Hepatocyte (in vitro differentiated cells): ENCODE measurements at regions not wholly inside any gene's neighbourhood (a gene's known extent, or its start where the extent isn't known, plus 50 kb on each side); places are given as distances from the start of the nearest gene placed in this dataset.

Experiments
- DNase-seq: peaks from one replicate; pipeline ENCODE4 v3.0.0-alpha.2; 2016; ENCODE audit warnings: low spot score
- H2AFZ ChIP-seq: fragments of 200-600 bp; sonication (generic); 2 replicates; pipeline ENCODE4 v1.6.0; 2016; ENCODE audit warnings: antibody characterized with exemption, mild to moderate bottlenecking
- H3K27ac ChIP-seq: fragments of 200-600 bp; sonication (generic); 2 replicates; pipeline ENCODE4 v1.5.1; 2016; ENCODE audit warnings: mild to moderate bottlenecking
- H3K27me3 ChIP-seq: fragments of 200-600 bp; sonication (generic); 2 replicates; pipeline ENCODE4 v1.6.1; 2016
- H3K36me3 ChIP-seq: fragments of 200-600 bp; sonication (generic); replicated peaks from 2 replicates; pipeline ENCODE4 v1.5.1; 2016; ENCODE audit warnings: low read depth; ENCODE audit not compliant: insufficient read depth
- H3K4me1 ChIP-seq: fragments of 200-600 bp; sonication (generic); 2 replicates; pipeline ENCODE4 v1.5.1; 2016; ENCODE audit warnings: mild to moderate bottlenecking, moderate library complexity; ENCODE audit not compliant: insufficient read depth
- H3K4me2 ChIP-seq: fragments of 200-600 bp; sonication (generic); 2 replicates; pipeline ENCODE4 v1.6.0; 2016
- H3K4me3 ChIP-seq: fragments of 200-600 bp; sonication (generic); 2 replicates; pipeline ENCODE4 v1.5.1; 2016; ENCODE audit warnings: mild to moderate bottlenecking
- H3K79me2 ChIP-seq: fragments of 200-600 bp; sonication (generic); 2 replicates; pipeline ENCODE4 v1.6.0; 2017; ENCODE audit warnings: mild to moderate bottlenecking
- H3K9me2 ChIP-seq: fragments of 200-600 bp; sonication (generic); replicated peaks from 2 replicates; pipeline ENCODE4 v1.6.0; 2017; ENCODE audit warnings: mild to moderate bottlenecking; ENCODE audit not compliant: insufficient read depth
- H3K9me3 ChIP-seq: fragments of 200-600 bp; sonication (generic); 2 replicates; pipeline ENCODE4 v1.5.1; 2016; ENCODE audit warnings: low read depth, mild to moderate bottlenecking
- H4K20me1 ChIP-seq: fragments of 200-600 bp; sonication (generic); 2 replicates; pipeline ENCODE4 v1.6.0; 2016; ENCODE audit warnings: mild to moderate bottlenecking; ENCODE audit not compliant: insufficient read depth, poor library complexity, severe bottlenecking
- CTCF ChIP-seq: fragments of 200-600 bp; sonication (generic); IDR thresholded peaks from 2 replicates; pipeline ENCODE4 v1.5.1; 2016; ENCODE audit warnings: antibody characterized with exemption, mild to moderate bottlenecking; ENCODE audit not compliant: poor library complexity
- EZH2 ChIP-seq: fragments of 200-600 bp; sonication (generic); IDR thresholded peaks from 2 replicates; pipeline ENCODE4 v1.6.1; 2016; ENCODE audit warnings: antibody characterized with exemption, mild to moderate bottlenecking, borderline replicate concordance
- EZH2phosphoT487 ChIP-seq: fragments of 200-600 bp; sonication (generic); IDR thresholded peaks from one replicate; pipeline ENCODE4 v1.6.1; 2018; ENCODE audit warnings: antibody characterized with exemption, mild to moderate bottlenecking, low read depth, moderate library complexity; ENCODE audit not compliant: unreplicated experiment, severe bottlenecking
- WGBS: methylation state at CpG from one replicate; pipeline ENCODE4 v1.1.6; 2016; ENCODE audit warnings: low lambda C conversion rate; ENCODE audit errors: missing lambda C conversion rate; 5-methylcytosine and 5-hydroxymethylcytosine counted together

DNA sequence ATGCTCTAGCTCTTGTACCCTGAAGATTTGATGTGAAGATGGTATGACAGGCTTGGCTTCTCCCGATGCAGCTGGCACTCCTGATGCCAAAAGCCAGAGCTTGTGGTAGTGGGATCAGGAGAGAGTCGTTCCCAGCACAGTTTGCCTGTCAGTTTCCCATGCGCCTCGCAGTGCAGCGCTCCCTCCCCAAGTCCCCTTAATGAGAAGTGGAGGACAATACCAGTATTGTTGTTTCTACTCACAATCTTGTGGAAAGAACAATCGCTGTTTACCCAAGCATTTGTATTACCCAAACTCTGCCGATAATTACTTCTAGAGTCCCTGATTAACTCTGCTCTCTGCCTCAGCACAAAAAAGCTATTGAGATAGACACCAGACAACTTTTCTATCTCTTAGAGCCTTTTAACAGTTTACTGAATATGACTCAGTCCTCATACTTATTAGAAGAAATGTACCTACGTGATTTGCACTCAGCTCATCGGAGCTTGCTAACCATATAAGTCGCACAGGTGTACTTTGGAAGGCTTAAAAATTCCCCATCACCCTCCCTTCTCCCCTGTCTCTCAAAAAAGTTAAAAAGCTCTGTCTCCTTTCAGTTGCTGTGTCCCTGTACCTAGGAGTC, 283.2 kb upstream of the TMEM161B start:
- Histone ChIP-seq H3K79me2 (no peaks in the 10 kb centered on the region), H3K9me3 (no peaks in the 10 kb centered on the region), H3K27me3 (no peaks in the 10 kb centered on the region), H3K4me3 (no peak overlapping the region), H3K9me2 (no peaks in the 10 kb centered on the region), H3K36me3 (no peaks in the 10 kb centered on the region), H2AFZ (no peak overlapping the region), H3K27ac (no peak overlapping the region), H3K4me1 (no peaks in the 10 kb centered on the region), H3K4me2 (peak overlapping the region; percentile 22), H4K20me1 (no peaks in the 10 kb centered on the region)
- 47% methylated on average over 10 of the region's 10 CpGs for WGBS
- TF ChIP-seq EZH2 = no peak
- no peak for TF ChIP-seq EZH2phosphoT487
- no peak for TF ChIP-seq CTCF
- DNase-seq = no peak

DNA sequence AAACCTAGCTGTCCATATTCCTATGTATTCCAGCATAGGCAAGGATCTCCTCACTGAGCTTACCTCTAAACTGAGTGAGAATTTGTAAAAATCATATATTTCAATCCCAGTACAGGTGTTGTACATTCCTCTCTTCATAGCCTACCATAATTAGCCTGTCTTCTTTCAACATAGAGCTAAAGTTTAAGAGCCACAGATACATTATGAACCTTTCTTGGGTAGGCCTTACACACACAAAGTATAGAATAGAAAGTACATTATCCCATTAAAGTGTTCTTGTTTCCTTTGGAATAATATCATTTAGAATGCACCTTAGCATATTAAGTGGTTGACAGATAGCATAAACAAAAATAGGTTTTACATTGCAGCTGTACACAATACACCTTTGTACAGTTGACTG, 282.1 kb upstream of the TMEM161B start:
- no peaks in the 10 kb centered on the region for H3K27me3 ChIP-seq
- H3K9me3 ChIP-seq = no peaks in the 10 kb centered on the region
- no peak for DNase-seq
- no peaks in the 10 kb centered on the region for H3K4me1 ChIP-seq
- H3K4me3 ChIP-seq = no peak overlapping the region
- no peak for TF ChIP-seq CTCF
- H2AFZ ChIP-seq = no peak overlapping the region
- H3K9me2 ChIP-seq = no peaks in the 10 kb centered on the region
- no peaks in the 10 kb centered on the region for H4K20me1 ChIP-seq
- H3K79me2 ChIP-seq = no peaks in the 10 kb centered on the region
- no peak overlapping the region for H3K4me2 ChIP-seq
- no peaks in the 10 kb centered on the region for H3K36me3 ChIP-seq
- no peak overlapping the region for H3K27ac ChIP-seq

GRCh38 chr5:88548136-88548805, 279.6 kb upstream of the TMEM161B start:
- no peak for DNase-seq
- Histone ChIP-seq H3K27ac (no peak overlapping the region), H3K4me3 (no peak overlapping the region), H3K27me3 (no peaks in the 10 kb centered on the region), H3K36me3 (no peaks in the 10 kb centered on the region), H4K20me1 (no peaks in the 10 kb centered on the region), H2AFZ (no peak overlapping the region), H3K9me3 (no peaks in the 10 kb centered on the region), H3K79me2 (no peaks in the 10 kb centered on the region), H3K4me2 (no peak overlapping the region), H3K9me2 (no peaks in the 10 kb centered on the region), H3K4me1 (no peaks in the 10 kb centered on the region)
- TF ChIP-seq CTCF = no peak
- no peak for TF ChIP-seq EZH2
- no peak for TF ChIP-seq EZH2phosphoT487
- WGBS = 86% methylated on average over 4 of the region's 4 CpGs

DNA sequence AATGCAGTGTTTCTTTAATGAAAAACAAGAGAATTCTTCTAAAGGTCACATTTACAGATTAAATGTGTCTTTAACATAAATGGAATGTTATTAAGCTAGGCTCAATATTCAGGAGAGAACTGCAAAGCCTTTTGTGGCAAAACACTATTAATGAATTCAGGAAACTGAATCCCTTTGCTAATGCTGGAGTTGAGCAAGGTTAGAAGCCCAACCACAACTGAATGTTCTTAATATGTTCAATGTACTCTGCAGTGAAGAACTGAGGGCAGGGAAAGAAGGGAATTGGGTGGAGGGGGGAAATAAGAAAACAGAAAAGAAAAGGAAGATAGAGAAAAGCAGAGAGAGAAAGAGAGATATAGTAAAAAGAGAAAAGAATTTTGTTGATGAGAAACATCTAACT, 276.7 kb upstream of the TMEM161B start:
- no peak overlapping the region for H3K4me2 ChIP-seq
- H3K9me3 ChIP-seq = no peaks in the 10 kb centered on the region

More for the DNA sequence above, 276.7 kb upstream of the TMEM161B start:
- H4K20me1 ChIP-seq = no peaks in the 10 kb centered on the region
- H3K79me2 ChIP-seq = no peaks in the 10 kb centered on the region
- no peak overlapping the region for H3K4me3 ChIP-seq
- no peaks in the 10 kb centered on the region for H3K4me1 ChIP-seq
- no peaks in the 10 kb centered on the region for H3K27me3 ChIP-seq
- TF ChIP-seq CTCF (no peak), EZH2 (no peak), EZH2phosphoT487 (no peak)
- H3K9me2 ChIP-seq = no peaks in the 10 kb centered on the region
- H2AFZ ChIP-seq = no peak overlapping the region
- no peaks in the 10 kb centered on the region for H3K36me3 ChIP-seq
- H3K27ac ChIP-seq = no peak overlapping the region
- no peak for DNase-seq
